HG03354 (cell line): ENCODE measurements at regions not wholly inside any gene's neighbourhood (a gene's known extent, or its start where the extent isn't known, plus 50 kb on each side); places are given as distances from the start of the nearest gene placed in this dataset.

Experiments
- ATAC-seq: cut with Tn5 transposase; IDR thresholded peaks from one replicate; pipeline ENCODE4 v1.9.1; 2021; ENCODE audit warnings: mild to moderate bottlenecking; ENCODE audit not compliant: unreplicated experiment, poor library complexity, severe bottlenecking

DNA sequence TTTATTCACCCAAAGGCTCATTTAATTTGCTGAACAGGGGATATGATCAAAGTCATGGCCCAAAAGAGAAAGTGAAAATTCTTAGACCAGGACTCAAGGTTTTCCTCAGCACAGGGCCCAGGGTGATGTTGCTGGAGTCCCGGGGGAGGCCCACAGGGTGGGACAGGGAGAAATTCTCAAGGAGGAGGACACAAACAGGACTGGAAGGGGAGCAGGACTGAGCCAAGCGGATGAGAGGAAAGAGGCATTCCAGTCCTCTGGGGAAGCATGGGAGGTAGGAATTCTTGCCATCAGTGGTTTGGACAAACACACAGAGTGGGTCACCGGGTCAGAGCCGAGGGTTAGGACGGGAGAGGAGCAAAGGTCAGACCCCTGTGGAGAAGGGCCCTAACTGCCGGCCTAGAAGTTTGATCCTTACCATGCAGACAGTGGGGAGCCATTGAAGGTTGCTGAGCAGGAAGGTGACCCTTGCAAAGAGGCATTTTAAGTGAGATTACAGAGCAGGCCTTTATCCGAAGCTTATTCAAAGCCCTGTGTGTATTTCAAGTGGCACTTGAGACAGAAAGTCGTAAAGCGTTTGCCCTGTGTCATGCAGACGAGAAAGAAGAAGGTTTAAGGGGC, 68.4 kb upstream of the PTGR2 start:
- ATAC-seq: no peak

DNA sequence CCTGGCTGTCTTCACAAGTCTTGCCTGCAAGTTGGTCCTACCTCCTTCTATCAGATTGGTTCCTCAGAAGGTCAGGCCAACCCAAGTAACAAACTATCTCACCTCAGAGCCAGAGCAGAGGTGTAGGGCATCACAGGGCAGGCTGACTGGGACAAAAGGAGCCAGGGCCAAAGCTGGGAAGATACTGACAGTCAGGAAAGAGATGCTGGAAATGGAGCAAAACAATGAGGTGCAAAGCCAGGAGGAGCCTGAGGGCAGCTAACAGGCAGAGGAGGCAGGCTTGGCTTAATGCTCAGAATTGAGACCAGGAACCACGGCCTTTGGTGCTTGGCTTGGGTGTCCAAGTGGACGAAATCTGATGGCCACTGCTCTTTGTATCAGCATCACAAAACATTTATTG, 68.4 kb upstream of the PNMA1 start:
- ATAC-seq: no peak

- no peak for ATAC-seq
Measured at GRCh38 chr14:73780896-73781295, 66.7 kb upstream of the PNMA1 start.

GRCh38 chr14:73780391-73780790, 66.2 kb upstream of the PNMA1 start:
- ATAC-seq: no peak

- no peak for ATAC-seq
Measured at GRCh38 chr14:73778736-73779135, 64.6 kb upstream of the PNMA1 start.

DNA sequence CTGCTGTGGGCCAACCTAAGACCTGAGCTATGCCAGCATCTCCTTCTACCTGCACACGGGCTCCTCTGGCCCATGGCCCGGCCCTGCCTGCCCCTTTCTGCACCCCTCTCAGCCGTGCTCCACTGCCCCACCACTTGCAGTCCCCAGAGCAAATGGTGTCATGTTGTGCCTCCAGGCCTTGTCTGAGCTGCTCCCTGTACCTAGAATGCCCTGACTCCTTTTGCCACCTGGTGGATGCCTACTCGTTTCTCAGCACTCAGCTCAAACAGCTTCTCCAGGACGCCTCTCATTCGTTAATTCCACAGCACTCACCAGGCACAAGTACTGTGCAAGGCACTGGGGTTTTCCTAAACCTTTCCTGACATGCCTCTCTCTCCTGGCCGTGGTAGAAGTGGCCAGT, 63.2 kb upstream of the PNMA1 start:
- no peak for ATAC-seq

GRCh38 chr14:73776194-73776537, 62.0 kb upstream of the PNMA1 start:
- no peak for ATAC-seq

DNA sequence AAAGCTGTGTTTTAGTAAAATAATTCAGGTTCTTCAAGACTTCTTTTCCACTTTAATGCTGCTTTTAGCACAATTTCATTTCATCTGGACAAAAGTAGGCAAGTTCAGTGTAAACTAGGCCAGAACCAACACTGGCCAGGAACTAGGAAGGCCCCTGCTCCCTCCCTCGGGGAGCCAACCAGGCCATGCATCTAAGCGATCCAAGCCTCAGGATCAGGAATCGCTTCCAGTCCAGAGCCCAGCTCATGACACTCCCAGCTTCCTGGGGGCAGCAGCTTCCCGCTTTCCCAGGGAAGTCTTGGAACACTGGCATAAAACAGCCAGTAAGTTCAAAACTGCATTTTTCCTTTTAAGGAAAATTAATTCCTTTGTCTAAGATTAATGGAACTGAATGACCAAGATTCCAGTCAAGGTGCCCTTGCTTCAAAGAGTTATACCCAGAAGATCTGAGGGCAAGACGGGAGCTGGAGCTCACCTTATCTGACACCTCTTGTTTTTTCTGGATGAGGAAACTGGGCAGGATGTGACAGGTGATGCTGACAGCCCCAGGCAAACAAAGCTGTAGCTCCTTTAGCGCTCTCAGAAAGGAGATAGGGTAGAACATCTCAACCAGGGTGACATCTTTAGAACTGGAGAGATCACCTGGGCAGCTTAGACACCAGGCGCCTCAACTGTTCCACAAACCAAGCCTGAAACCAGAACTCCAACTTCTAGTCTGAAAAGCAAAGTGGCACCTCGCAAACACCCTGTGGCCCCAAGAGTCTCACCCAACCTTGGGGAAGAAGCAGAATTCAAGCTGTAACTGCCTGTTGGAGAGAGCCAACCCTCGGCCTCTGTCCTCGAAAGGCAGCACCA, 61.4 kb upstream of the PNMA1 start:
- no peak for ATAC-seq

GRCh38 chr14:73774671-73775070, 60.5 kb upstream of the PNMA1 start:
- no peak for ATAC-seq

- ATAC-seq: no peak
Measured at GRCh38 chr14:73774241-73774570, 60.0 kb upstream of the PNMA1 start.

DNA sequence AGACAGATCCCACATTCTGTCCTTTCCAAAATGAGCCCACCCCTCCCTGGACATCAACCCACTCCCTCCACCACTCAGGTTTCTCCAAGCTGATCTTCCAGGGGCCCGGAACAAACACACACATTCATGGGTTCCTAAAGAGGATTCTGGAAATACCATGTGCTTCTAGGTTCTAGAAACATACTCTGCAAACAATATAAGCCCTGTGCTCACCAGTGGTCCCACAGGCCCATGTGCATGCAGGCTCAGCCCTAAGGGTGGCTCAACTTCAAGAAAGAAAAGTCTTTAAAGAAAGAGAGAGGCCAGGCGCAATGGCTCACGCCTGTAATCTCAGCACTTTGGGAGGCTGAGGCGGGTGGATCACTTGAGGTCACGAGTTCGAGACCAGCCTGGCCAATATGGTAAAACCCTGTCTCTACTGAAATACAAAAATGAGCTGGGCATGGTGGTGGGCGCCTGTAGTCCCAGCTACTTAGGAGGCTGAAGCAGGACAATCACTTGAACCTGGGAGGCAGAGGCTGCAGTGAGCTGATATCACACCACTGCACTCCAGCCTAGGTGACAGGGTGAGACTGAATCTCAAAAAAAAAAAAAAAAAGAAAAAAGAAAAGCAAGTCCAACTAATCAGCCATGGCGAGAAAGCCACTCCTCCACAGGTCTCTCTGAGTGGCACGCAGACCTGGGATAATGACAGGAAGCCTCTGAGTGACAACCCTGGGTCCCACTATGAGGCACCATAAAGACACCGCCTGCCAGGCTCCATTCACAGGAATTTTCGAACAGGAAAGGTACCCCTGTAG, 59.5 kb upstream of the PNMA1 start:
- no peak for ATAC-seq

GRCh38 chr14:73771848-73772638, 57.9 kb upstream of the PNMA1 start:
- peak; percentile 58 for ATAC-seq

- peak; percentile 19 for ATAC-seq
Measured at GRCh38 chr14:73770977-73771847, 57.0 kb upstream of the PNMA1 start.

DNA sequence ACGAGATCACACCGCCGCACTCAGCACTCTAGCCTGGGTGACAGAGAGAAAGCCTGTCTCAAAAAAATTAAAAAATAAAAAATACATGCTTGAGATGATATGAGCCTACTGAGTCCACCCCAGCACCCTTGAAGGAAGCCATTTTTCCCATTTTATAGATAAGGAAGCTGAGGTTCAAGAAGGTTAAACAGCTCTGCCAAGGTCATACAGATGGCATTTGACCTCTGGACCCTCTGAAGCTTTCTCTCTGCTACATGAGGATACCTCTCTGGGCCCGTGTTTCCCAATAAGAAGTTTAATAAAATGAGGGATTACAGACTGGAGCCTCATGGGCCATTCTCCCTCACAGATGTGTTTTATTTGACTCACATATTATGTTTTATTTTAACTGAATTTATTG, 53.9 kb upstream of the PNMA1 start:
- no peak for ATAC-seq

- ATAC-seq: no peak
Measured at GRCh38 chr14:73764406-73765280, 50.5 kb upstream of the PNMA1 start.
